Hepatocyte (in vitro differentiated cells): ENCODE measurements at regions not wholly inside any gene's neighbourhood (a gene's known extent, or its start where the extent isn't known, plus 50 kb on each side); places are given as distances from the start of the nearest gene placed in this dataset.

Experiments used
- EZH2 ChIP-seq: fragments of 200-600 bp; sonication (generic); IDR thresholded peaks from 2 replicates; pipeline ENCODE4 v1.6.1; 2016; ENCODE audit warnings: antibody characterized with exemption, mild to moderate bottlenecking, borderline replicate concordance
- TF ChIP-seq, protein P1 (sequence below): fragments of 200-600 bp; sonication (generic); IDR thresholded peaks from 2 replicates; pipeline ENCODE4 v1.5.1; 2016; ENCODE audit warnings: antibody characterized with exemption, mild to moderate bottlenecking; ENCODE audit not compliant: poor library complexity

DNA sequence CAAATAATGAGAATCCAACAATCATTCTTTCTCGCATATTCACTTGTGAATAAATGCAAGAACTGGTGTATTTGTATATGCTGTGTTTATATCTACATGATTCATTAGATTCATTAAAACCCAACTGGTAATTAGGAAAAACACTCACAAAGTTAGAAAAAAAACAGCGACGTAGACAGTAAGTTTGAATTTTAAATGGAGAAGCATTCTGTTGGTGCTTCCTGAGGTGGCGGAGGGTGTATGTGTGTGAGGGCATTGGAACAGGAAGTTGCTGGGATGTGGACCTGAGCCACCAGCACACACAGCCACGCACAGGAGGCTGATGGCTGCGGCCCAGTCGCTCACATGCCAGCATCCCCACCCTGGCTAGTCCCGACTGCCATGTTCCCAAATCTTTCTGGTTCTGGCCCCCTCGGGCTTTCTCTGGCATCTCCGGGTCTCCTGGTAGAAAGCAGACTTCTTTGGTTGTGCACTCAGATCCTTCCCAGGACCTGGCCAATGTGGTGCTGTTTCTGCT lies 121.6 kb upstream of the IRF2BP2 start:
- TF ChIP-seq, protein P1, sequence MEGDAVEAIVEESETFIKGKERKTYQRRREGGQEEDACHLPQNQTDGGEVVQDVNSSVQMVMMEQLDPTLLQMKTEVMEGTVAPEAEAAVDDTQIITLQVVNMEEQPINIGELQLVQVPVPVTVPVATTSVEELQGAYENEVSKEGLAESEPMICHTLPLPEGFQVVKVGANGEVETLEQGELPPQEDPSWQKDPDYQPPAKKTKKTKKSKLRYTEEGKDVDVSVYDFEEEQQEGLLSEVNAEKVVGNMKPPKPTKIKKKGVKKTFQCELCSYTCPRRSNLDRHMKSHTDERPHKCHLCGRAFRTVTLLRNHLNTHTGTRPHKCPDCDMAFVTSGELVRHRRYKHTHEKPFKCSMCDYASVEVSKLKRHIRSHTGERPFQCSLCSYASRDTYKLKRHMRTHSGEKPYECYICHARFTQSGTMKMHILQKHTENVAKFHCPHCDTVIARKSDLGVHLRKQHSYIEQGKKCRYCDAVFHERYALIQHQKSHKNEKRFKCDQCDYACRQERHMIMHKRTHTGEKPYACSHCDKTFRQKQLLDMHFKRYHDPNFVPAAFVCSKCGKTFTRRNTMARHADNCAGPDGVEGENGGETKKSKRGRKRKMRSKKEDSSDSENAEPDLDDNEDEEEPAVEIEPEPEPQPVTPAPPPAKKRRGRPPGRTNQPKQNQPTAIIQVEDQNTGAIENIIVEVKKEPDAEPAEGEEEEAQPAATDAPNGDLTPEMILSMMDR, result no peak
- TF ChIP-seq EZH2, result no peak
